ENCODE measurements at regions not wholly inside any gene's neighbourhood (a gene's known extent, or its start where the extent isn't known, plus 50 kb on each side); places are given as distances from the start of the nearest gene placed in this dataset.

DNA sequence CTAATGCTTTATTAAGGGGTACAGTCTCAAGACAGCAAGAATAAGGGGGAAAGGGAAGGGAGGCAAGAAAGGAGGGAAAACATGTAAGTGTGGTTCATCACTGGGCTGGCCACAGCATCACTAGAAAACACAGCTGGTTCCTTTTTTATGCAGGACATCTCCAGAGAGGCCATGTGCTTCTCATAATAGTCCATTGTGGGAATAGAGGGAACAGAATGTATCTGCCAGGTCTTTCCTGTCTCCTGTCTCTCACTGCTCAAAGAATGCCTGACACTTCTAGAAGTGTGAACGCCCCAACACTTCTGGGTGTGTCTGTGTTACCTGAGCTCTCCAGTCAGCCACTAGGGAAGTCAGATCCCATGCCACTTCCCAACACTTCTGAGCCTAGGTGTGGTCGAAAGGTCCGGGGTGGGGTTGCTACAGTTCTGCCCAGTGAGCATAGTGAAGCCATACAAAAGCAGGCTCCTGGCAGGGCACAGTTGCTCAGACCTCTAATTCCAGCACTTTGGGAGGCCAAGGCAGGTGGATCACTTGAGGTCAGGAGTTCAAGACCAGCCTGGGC lies 255.6 kb upstream of the SLC30A5 start:
- no peaks in the 10 kb centered on the region for H4K20me1 ChIP-seq (ENCODE audit: insufficient read depth)
- H3K9ac ChIP-seq, result no peak overlapping the region
- no peaks in the 10 kb centered on the region for H3K79me2 ChIP-seq (ENCODE audit: insufficient read depth)
- H3K36me3 ChIP-seq (replicated peaks in 1 of 2; ENCODE audit: control insufficient read depth in 1 of 2, insufficient read depth in 2 of 2, low read length in 1 of 2), result no peaks in the 10 kb centered on the region
- no peak for DNase-seq
- CTCF ChIA-PET, result interaction anchor here (0.6 to 1.1 kb wide), 2 partner anchors 14 to 560 kb away, joined by 3 read pairs; no protein-coding TSS in a partner anchor
- TF ChIP-seq PBX3 (IDR thresholded peaks at IDR 0.05), result no peak
- no peak for TF ChIP-seq GATA2 (CRISPR knock-in tag; IDR thresholded peaks at IDR 0.05)
- no peak for TF ChIP-seq RAD21 (IDR thresholded peaks at IDR 0.05; ENCODE audit: low read length)
- no peak for TF ChIP-seq TAF1 (IDR thresholded peaks at IDR 0.05; ENCODE audit: borderline replicate concordance, low read depth, low read length)
- no peak for TF ChIP-seq RXRA (IDR thresholded peaks at IDR 0.05; ENCODE audit: borderline replicate concordance, low read depth)
- TF ChIP-seq EP300 (IDR thresholded peaks at IDR 0.05; ENCODE audit: borderline replicate concordance in 1 of 2, low read depth in 1 of 2, low read length in 1 of 2), result no peak
- TF ChIP-seq USF1 (IDR thresholded peaks at IDR 0.05; ENCODE audit: borderline replicate concordance, low read depth), result no peak
- no peaks in the 10 kb centered on the region for H3K9me2 ChIP-seq
- H3F3A ChIP-seq (replicated peaks; ENCODE audit: insufficient read depth), result no peaks in the 10 kb centered on the region
- POLR2A ChIA-PET, result no interaction called here
- no peak overlapping the region for H3K27ac ChIP-seq (ENCODE audit: low read depth in 2 of 2, low read length in 1 of 2)
- no peak overlapping the region for H3K4me2 ChIP-seq
- H2AFZ ChIP-seq (ENCODE audit: low read depth), result no peak overlapping the region
- WGBS (ENCODE audit: low lambda C conversion rate), result 40% methylated on average over 1 of the region's 3 CpGs
- H3K4me1 ChIP-seq (ENCODE audit: control insufficient read depth in 1 of 2, insufficient read depth in 2 of 2, low read depth in 1 of 2, low read length in 1 of 2), result no peaks in the 10 kb centered on the region; a peak in 1 of 4 replicates
- no peaks in the 10 kb centered on the region for H3K9me3 ChIP-seq
- no peaks in the 10 kb centered on the region for H3K27me3 ChIP-seq (ENCODE audit: insufficient read depth)
- H3K4me3 ChIP-seq (ENCODE audit: low read depth in 2 of 2, low read length in 1 of 2), result no peak overlapping the region

DNA sequence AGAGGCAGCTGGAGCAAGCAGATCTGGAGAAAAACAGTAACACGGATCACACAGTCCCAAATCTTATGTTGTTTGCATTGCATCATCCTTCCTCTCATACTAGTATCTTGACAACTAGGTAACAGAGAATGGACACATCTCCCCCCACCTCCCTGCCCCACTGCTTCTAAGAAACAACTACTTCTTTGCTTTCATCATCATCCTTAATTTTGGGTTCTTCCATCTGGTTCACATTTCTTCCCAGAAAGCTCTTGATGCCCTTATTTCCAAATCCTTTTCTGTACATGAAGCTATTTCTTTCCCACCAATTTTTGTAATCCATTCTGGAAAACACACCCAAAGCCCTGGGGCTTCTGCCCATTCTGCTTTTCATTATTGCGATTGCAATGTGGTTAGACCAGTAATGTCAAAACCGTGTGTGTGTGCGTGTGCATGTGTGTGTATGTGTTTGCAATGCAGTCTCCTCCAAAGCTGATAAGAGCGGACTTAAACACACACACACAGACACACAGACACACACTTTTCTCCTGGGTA lies 254.7 kb upstream of the SLC30A5 start:
- Histone ChIP-seq H3K9me2 (no peaks in the 10 kb centered on the region), H3K4me2 (no peak overlapping the region), H3K4me1 (ENCODE audit: control insufficient read depth in 1 of 2, insufficient read depth in 2 of 2, low read depth in 1 of 2, low read length in 1 of 2) (no peaks in the 10 kb centered on the region; a peak in 1 of 4 replicates), H3K27me3 (ENCODE audit: insufficient read depth) (no peaks in the 10 kb centered on the region), H3K27ac (ENCODE audit: low read depth in 2 of 2, low read length in 1 of 2) (no peak overlapping the region), H3K9me3 (no peaks in the 10 kb centered on the region), H3K36me3 (replicated peaks in 1 of 2; ENCODE audit: control insufficient read depth in 1 of 2, insufficient read depth in 2 of 2, low read length in 1 of 2) (no peaks in the 10 kb centered on the region), H3F3A (replicated peaks; ENCODE audit: insufficient read depth) (no peaks in the 10 kb centered on the region), H3K9ac (no peak overlapping the region), H4K20me1 (ENCODE audit: insufficient read depth) (no peaks in the 10 kb centered on the region), H3K79me2 (ENCODE audit: insufficient read depth) (no peaks in the 10 kb centered on the region), H3K4me3 (ENCODE audit: low read depth in 2 of 2, low read length in 1 of 2) (no peak overlapping the region), H2AFZ (ENCODE audit: low read depth) (no peak overlapping the region)
- TF ChIP-seq POLR2AphosphoS5 (IDR thresholded peaks at IDR 0.05; ENCODE audit: low read depth, low read length) (no peak), FOXJ3 (CRISPR knock-in tag; IDR thresholded peaks at IDR 0.05) (peak; percentile 64; the same call in 1 of the 2 replicates), YY1 (IDR thresholded peaks at IDR 0.05; ENCODE audit: low read depth) (no peak), USF1 (IDR thresholded peaks at IDR 0.05; ENCODE audit: borderline replicate concordance, low read depth) (no peak), GATA2 (CRISPR knock-in tag; IDR thresholded peaks at IDR 0.05) (peak; percentile 72)
- TF ChIP-seq, protein P1, sequence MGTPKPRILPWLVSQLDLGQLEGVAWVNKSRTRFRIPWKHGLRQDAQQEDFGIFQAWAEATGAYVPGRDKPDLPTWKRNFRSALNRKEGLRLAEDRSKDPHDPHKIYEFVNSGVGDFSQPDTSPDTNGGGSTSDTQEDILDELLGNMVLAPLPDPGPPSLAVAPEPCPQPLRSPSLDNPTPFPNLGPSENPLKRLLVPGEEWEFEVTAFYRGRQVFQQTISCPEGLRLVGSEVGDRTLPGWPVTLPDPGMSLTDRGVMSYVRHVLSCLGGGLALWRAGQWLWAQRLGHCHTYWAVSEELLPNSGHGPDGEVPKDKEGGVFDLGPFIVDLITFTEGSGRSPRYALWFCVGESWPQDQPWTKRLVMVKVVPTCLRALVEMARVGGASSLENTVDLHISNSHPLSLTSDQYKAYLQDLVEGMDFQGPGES (IDR thresholded peaks at IDR 0.05; ENCODE audit: low read depth, low read length), result no peak
- no peak for DNase-seq
- ChIA-PET CTCF (interaction anchor here (0.6 to 1.1 kb wide), 2 partner anchors 15 to 17 kb away, joined by 3 read pairs; no protein-coding TSS in a partner anchor), POLR2A (no interaction called here)
- 66% methylated on average over 5 of the region's 5 CpGs for WGBS (ENCODE audit: low lambda C conversion rate)
